NCI-H1105 treated with DMSO at 0.1 percent for 48 hours (cell line): ENCODE measurements at regions not wholly inside any gene's neighbourhood (a gene's known extent, or its start where the extent isn't known, plus 50 kb on each side); places are given as distances from the start of the nearest gene placed in this dataset.
"Not testable (repeated sequence)": the region's sequence is repeated elsewhere in the genome, so short reads cannot be mapped to it uniquely, and the experiment has no call there.

Source experiments
- DNase-seq: peaks from one replicate; lab custom pipeline; 2025; lab: John Stamatoyannopoulos, UW

DNA sequence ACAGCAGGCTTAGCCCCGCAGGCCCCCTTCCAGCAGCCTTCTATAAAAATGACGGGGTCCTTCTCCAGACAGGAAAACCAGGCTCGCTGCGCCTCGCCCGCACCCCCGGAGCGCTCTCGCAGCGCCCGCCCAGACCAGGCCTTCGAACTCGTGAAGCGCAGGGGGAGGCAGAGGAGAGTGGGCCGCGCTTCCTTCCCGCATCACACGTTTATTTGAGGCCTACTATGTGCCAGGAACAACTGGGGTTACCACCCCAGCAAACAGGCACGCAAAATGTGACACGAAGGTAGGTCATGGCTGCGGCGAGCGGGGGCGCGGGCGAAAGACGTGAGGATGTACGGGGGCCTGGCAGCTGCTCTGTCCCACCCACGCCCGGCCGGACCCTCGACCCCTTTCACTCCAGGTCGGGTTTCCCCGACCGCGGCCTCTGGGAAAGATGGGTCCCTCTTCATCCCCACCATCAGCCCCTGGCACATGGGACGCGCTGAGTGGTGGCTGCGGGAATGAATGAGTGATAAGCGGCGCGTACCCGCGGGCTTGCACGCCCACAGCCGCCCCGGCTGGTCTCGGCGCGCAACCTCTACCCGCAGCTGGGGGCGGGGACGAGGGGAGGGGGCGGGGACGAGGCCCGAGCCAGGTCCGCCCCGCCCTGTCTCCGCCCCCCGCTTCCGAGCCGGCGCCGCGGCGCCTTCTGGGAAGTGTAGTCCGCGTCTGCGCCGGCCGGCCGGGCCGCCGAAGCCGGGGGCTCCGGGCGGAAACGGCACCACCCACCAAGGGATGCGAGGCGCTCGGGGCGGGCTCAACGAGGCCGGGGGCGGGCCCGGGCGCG, 59.1 kb downstream of the ZNF467 start:
- peak; percentile 85 for DNase-seq

DNA sequence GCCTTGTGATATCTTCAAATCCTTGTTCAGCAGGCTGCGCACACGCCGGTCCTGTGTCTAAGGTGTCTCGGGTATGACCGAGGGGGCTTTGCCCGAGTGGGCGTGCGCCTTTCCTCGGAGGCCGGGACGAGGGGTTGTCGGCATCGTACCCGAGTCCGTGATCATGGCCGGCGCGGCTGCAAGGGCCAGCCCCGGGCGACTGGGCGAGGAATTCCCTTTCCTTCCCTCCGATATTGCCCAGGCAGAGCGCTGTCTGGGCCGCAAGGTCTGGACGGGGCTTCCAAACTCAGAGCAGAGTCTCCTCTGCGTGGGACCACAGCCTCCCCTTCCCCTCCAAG, 59.7 kb downstream of the ZNF467 start:
- no peak for DNase-seq

DNA sequence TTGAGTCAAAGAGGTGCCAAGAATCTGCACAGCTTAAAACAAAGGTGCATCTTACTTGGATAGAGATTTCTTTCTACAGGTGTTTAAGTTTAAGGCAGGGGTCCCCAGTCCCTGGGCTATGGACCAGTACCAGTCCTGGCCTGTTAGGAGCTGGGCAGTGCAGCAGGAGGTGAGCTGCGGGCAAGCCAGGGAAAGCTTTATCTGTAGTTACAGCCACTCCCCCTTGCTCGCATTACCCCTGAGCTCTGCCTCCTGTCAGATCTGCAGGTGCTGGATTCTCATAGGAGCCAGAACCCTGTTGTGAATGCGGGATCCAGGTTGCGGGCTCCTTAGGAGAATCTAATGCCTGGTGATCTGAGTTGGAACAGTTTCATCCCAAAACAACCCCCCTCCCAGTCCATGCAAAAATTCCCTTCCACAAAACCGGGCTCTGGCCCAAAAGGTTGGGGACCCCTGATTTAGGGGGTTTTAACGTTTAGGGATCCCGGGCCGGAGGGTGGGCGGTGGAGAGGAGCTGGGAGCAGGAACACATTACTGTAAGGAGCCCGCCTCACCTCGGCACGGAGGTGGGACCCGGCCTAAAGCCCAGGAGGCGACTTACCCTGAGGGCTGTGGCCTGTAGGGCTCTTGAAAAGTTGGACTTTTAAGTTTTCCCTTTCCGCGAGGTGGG, 60.2 kb downstream of the ZNF467 start:
- DNase-seq: no peak

DNA sequence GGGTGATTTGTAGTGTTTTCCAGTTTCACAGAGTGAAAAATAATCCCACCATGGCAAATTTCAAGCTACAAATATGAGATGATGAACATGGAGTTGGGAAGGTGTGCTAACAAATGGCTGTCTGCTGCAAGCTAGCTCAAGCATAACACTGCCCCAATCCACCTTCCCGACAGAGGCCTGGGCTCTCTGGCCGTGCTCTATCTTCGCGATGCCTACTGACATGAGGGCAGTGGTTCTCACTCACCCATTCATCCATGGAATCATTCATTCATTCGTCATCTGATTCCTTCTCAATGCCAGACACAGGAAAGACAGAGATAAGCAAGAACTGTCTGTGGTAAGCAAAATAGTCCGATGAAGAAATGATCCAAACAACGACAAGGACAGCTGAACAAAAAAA, 65.4 kb downstream of the ZNF467 start:
- DNase-seq: no peak

DNA sequence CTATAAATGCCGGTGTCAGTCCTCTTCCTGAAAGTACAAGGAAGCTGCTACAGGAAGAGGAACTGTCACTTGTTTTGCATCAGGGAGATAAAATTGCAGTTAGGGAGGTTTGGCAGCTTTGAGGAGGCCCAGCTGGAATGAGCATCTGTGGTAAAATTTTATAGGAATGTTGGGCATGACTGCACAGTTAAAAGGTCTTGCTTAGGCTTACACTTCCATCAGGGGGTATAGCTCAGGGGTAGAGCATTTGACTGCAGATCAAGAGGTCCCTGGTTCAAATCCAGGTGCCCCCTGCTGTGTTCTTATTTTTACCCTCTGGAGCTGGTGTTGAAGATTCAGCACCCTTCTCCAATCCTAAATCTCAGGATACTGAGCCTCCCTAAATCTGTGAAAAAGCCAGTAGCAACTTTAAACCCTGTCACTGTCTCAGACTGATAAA, 65.9 kb downstream of the ZNF467 start:
- DNase-seq: no peak

DNA sequence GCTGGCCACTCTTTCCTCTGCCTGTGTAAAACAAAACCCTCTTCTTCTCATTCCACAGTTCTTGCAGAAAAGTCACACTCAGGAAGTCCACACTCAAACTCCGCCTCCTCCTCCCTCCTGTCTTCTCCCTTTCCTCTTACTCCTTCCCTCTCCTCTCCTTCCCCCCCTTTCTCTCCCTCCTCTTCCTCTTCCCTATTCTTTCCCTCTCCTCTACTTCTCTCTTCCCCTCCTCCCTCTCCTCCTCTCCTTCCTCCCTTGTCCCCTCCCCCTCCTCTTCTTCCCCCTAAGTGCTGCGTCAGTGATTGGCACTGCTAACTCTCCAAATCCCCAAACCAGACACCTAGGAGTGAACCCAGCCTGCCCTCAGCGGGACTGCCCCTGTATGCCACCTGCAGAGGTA, 67.0 kb downstream of the ZNF467 start:
- no peak for DNase-seq

DNA sequence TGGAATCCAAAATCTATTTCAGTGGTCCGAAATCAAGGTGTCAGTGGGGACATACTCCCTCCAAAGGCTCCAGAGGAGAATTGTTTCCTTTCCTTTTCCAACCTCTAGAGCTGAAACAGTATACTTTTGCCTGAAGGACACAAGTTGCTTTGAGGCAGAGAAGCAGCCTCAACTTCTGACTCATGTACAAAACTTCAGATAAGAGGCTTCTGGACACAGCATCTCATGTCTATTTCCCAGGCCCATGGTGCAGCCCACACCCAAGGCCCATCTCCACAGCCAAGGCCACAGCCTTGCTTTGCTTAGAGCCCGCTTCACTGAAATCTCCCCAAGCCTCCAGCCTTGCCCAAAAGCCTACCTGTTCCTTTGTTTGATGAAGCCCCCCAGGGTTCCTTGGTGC, 68.9 kb downstream of the ZNF467 start:
- DNase-seq: no peak

DNA sequence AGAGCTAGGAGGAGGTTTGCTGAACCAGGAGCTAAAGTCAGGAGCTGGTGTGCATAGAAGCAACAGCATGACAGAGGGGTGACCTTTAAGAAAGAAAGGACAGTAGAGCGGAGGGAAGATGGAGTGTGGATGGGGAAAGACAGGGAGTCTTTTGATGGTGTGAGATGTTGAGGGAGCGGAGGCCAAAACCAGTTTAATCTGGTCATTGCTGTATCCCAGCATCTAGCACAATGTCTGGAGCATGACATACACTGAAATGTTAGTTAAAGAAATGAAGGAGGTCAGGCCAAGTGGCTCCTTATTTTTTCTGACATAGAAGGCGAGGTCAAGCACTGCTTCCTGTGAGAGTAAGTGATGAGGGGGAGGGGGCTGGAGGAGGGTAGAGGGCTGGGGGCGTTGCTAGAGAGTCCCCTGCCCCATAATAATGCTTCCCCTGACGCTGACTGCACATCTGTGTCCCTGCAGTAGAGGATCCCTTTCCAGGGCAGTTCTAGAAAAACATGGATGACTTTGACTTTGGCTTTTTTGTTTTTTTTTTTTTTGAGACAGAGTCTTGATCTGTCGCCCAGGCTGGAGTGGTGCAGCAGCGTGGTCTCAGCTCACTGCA, 70.2 kb downstream of the ZNF467 start:
- DNase-seq: no peak

DNA sequence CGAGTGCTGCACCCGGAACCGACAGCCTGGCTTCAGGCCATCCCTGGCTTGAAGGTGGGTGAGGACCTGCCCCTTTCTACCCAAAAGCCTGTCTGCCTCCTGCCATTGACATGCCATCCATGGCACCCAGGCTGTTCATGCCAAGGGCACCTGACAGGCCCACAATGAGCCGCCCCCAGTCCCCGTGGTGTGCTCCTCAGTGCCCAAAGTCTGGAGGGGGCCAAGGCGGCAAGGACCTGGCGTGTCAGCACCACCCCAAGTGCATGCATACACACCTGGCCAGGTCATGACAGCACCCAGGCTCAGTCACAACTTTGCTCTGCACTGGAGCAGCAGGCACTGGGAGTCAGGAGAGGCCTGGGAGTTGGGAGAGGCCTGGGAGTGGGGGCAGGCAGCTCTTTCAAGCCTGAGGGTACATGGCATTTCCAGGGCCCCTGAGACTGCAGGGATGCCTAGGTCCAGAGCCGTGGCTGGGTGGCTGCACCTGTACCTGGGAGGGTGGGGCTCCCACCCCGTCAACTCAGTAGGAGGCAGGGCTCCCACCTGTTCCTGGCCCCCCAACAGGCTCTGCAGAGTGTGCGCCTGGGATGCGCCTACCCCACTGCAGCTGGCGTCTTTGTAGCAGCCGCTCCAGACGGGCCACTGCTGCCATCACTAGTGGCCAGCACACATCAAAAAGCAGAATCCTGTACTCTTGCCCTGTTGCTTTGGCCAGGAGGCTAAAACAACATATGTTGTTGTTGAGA, 71.7 kb downstream of the ZNF467 start:
- DNase-seq: no peak

DNA sequence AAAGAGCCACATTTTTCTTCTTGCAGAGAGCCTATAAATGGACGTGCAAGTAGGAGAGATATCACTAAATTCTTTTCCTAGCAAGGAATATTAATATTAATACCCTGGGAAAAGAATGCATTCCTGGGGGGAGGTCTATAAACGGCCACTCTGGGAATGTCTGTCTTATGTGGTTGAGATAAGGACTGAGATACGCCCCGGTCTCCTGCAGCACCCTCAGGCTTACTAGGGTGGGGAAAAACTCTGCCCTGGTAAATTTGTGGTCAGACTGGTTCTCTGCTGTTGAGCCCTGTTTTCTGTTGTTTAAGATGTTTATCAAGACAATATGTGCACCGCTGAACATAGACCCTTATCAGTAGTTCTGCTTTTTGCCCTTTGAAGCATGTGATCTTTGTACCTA, 75.6 kb downstream of the ZNF467 start:
- not testable (repeated sequence) for DNase-seq

DNA sequence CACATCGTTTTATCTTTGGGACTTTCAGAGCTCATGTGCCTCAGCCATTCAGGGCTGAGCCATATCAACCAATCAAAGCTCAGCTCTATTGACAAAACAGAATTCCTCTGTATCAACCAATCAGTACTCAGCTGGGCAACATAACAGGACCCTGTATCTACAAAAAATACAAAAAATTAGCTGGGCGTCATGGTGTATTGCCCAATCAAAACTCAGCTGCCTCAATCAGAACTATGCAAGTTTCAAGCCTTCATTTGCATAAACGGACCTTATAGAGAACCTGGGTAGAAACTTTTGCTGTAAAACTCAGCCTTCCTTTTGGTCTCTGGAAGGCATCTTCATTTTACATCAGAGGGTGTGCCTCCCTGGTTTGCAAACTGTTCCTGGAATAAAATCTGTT, 77.1 kb downstream of the ZNF467 start:
- no peak for DNase-seq

DNA sequence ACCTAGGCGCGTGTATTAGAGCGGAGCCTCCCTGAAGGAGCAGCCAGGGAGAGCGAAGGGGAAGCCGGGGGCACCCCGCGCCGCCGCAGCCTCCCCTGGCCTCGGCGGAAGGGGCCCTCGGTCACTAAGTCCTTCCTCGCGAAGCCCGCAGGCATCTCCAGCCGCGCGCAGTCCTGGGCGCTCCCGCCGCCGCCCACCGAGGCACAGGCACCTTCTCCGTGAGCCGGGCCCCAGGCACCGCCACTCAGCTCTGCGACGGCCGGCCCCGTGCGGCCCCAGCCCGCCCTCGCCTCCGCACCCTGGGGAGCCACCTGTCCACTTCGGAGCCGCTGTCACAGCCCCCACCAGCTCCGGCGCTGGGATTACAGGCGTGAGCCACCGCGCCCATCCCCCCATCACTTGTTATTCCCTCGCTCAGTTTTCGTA, 80.8 kb downstream of the ZNF467 start:
- no peak for DNase-seq

DNA sequence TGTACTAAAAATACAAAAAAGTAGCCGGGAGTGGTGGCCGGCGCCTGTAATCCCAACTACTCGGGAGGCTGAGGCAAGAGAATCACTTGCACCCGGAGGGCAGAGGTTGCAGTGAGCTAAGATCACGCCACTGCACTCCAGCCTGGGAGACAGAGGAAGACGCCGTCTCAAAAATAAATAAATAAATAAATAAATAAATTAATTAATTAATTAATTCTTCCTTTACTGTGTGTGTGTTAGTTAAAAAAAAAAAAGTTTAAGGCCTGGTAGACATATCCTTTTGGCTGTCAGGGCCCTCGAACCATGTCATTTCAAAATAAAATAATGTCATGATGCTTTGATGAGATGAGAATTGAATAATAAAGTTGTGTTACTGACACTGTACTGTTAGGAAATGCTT, 81.3 kb downstream of the ZNF467 start:
- no peak for DNase-seq

DNA sequence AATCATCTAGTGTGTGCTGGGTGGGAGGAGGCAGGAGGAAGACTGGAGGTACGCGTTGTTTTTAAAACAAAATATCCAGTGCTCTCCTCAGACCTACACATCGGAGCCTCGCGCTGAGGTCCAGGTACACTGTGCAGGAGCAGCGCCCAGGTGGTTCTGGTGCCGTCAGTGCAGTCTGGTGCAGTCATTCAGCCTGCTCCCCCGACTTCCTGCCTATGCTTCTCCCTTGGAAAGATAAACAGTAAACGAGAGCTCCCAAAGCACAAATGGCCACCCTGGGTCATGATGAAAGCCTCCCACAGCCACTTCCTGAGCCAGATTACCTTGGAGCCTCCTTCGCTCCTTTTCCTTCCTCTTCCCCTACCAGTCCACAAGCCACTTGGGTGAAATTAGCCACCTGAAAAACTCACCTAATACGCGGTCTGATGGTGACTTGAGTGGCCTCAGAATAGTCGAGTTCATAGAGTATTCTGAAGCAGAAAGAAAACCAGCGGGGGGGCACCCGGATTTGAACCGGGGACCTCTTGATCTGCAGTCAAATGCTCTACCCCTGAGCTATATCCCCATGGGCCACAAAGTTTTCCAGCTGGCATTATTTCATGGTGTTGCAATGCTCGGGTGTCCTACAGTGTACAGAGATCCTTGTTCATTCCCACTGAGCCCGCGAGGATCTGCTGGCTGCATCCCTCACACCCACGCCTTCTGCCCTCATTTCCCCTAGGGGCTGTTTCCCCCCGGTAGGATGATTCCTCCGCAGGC, 82.5 kb downstream of the ZNF467 start:
- DNase-seq: no peak

DNA sequence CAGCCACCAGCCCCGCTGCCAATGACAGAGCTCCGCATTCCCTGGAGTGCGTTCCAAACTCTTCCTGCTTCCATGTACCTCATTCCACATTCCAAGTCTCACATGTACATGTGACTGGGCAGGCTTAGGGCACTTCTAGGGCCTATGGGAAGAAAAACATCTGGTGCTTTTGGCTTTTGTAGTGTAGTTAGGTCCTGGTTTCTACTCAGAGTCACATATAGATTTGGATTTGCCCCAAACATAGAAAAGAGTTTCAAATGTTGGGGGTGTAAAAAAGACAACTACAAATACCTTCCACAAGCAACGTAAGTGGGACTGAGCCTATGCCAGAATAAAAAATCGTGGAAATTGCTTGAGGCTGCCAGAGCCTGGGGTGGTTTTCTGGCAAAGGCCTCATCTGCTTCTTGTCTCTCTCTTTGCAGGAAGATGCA, 84.1 kb downstream of the ZNF467 start:
- DNase-seq: no peak

DNA sequence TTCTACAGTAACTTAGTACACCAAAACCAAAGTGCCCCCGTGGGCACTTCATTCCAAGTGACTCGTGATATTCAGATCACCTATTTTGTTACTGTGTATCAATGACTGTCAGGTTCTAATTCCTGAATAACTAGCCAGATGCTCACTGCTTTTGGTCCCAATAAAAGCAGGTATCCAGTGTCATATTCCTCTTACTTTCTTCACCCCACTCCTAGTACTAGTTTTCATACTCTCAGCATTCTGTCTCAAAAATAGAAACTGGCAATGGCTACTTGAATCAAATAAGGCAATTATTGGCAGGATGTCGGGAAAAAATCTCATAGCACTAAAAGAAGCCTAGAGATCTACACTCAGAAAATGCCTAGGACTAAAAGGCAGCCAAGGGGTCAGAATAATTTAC, 84.6 kb downstream of the ZNF467 start:
- DNase-seq: no peak

DNA sequence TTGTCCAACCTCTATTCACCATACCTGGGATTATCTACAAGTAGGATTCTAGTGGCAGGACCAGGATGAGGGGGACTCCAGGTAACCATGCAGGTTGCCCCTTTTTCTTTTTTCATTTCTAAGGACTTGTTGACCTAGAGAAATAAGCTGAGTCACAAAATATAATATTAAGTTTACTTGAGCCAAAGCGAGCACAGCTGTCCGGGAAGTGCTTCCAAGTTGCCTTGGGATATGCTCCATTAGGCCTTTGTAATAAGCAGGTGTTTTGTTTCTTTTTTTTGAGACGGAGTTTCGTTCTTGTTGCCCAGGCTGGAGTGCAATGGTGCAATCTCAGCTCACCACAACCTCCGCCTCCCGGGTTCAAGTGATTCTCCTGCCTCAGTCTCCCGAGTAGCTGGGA, 85.6 kb downstream of the ZNF467 start:
- DNase-seq: not testable (repeated sequence)

DNA sequence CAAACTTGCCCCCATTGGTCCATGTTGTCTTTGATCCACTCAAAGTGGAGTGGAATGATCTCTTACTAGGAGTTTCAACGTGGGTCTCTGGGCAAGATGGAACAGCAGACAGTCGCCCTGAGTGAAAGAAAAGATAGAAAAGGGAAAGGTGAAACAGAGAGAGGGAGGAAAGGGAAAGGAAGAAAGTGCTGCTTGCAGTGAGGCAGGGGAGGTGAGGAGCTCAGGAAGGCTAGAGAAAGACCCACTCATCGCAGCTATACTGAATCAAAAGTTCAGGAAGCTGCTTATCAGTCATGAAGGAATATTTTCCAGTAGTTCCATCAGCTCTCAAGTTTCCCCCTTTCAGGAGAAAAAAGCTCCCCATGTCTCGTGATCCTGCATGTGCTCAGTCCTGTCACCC, 86.9 kb downstream of the ZNF467 start:
- no peak for DNase-seq

DNA sequence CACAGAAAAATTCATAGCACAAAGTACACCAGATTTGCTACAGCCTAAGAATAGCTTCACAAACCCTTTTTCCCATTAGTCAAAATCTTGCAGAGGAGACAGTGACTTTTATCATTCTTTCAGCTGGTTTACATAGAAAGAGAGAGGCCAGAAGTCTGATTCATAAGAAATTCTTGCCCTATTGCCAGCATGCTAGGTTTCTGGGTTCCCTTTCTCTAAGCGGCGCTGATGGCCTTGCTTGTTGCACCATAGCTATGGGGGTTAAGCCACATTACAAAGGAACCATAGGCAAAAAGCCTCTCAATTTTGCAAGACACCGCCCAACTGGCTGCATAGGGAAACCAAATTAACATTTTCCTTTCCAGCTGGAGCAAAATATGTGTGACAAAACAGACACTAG, 87.4 kb downstream of the ZNF467 start:
- DNase-seq: no peak

DNA sequence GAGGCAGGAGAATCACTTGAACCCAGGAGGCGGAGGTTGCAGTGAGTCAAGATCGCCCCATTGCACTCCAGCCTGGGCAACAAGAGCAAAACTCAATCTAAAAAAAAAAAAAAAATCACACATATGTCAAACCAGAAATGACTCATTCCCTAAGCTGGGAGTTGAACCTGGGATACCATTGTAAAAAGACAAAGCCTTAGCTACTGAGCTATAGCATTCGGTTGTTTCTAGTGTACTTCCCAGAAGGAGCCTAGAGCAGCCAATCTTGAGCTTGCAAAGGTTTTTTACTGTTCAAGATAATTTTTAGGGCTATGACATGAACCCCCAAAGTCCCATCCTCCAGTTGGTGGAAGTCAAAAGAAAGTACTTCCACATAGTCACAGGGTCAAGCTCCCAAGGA, 87.9 kb downstream of the ZNF467 start:
- no peak for DNase-seq

DNA sequence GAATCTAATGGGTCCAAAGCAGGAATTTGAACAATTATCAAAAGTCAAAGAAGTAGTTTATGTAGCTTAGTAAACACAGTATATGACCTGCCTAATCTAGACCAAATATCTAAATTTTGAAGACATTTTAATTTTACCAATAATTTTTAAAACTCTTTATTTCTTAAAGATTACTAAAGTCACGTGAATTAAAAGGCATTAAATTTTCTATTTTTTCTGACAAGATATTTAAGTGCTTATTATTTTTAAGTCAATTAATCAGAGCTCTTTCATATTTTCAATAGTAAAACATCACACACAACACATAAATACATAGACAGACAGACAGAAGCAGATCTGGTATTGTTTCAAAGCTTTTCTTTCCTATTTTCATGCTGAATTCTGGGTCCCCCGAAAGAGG, 89.5 kb downstream of the ZNF467 start:
- no peak for DNase-seq

DNA sequence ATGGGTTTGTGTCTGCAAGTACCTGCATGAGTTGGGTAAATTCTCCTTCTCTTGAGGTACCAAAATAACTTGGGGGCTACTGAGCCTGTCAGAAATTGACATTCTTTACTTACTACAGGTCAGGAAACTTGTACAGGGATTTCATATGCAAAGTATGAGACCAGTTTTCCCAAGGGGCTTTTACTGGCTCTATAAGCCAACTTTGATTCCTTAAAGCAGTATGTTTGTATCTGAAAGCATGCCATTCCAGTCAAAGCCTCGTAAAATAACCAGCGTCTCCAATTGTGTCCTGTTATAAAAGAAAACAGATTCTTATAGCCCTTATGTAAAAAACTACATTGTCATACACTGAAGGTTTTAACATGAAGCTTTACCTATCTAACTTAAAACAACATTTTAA, 90.2 kb downstream of the ZNF467 start:
- DNase-seq: no peak
